Ramos (cell line): ENCODE measurements at regions not wholly inside any gene's neighbourhood (a gene's known extent, or its start where the extent isn't known, plus 50 kb on each side); places are given as distances from the start of the nearest gene placed in this dataset.

Experiments used
- in situ Hi-C: fragments of 300-500 bp; cut with MboI; formaldehyde crosslinking; loops from one replicate; pipeline ENCODE4 v1.14.3; 2022; ENCODE audit warnings: low sequenced_read_pairs; ENCODE audit not compliant: unreplicated experiment

- in situ Hi-C loops = no loop called here
These were observed 80.8 kb upstream of the DRD2 start for GRCh38 chr11:113556036-113556435.

- in situ Hi-C loops = no loop called here
These were observed 79.9 kb upstream of the DRD2 start for GRCh38 chr11:113555071-113555619.

GRCh38 chr11:113554526-113554925, 79.3 kb upstream of the DRD2 start:
- in situ Hi-C loops = no loop called here

GRCh38 chr11:113553915-113554314, 78.7 kb upstream of the DRD2 start:
- in situ Hi-C loops = no loop called here

DNA sequence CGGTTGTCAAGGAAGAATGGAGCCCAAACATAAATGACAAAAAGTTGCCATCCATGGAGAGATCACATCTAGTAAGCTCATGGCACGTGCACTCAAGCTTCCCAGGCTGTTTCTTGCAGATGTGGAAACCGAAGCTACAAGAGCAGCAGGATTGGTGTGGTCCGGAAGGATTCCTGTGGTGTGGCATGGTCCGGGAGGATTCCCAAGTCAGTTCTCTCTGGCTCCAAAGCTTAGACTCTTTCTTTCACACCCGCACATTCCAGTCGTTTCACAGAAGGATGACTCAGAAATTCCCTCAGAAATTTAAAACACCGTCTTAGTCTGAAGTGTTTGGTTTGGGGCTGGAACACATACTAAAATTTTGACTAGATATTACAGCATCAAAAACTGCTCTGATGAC, 78.0 kb upstream of the DRD2 start:
- in situ Hi-C loops = no loop called here

GRCh38 chr11:113552271-113552670, 77.1 kb upstream of the DRD2 start:
- in situ Hi-C loops = no loop called here

DNA sequence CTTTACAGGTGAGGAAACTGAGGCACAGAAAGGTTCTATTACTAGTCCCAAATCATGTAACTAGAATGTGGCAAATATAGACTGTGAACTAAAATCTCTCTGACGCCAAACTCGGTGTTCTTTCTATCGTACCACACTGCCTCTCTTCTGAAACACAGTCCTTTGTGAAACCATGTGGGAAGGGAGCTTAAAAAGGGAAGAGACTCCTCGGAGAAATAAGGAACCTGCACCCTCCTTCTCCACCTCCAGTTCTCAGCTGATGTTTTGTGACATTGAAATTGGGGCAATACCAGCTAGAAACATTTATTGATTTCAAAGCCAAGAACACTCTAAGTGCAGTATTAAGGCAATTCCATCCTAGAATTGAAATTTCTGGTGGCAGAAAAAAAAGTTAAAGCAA, 76.4 kb upstream of the DRD2 start:
- in situ Hi-C loops = no loop called here

- in situ Hi-C loops = no loop called here
These were observed 74.7 kb upstream of the DRD2 start for GRCh38 chr11:113549611-113550578.

- in situ Hi-C loops = no loop called here
These were observed 73.9 kb upstream of the DRD2 start for GRCh38 chr11:113549061-113549460.

DNA sequence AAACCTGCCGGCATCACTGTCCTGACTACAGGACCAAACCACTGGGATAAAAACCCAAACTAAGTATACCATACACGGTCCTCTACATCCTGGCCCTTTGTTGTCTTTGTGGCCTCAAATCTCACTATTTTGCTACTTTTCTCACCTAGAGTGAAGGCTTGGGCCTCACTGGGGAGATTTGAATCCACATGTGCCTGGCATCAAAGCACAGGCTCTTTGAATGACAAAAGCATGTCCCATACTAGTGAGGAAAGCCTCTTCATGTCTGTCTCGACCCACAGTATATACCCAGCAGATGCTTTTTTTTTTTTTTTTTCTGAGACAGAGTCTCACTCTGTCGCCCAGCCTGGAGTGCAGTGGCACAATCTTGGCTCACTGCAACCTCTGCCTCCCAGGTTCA, 72.5 kb upstream of the DRD2 start:
- in situ Hi-C loops = no loop called here

DNA sequence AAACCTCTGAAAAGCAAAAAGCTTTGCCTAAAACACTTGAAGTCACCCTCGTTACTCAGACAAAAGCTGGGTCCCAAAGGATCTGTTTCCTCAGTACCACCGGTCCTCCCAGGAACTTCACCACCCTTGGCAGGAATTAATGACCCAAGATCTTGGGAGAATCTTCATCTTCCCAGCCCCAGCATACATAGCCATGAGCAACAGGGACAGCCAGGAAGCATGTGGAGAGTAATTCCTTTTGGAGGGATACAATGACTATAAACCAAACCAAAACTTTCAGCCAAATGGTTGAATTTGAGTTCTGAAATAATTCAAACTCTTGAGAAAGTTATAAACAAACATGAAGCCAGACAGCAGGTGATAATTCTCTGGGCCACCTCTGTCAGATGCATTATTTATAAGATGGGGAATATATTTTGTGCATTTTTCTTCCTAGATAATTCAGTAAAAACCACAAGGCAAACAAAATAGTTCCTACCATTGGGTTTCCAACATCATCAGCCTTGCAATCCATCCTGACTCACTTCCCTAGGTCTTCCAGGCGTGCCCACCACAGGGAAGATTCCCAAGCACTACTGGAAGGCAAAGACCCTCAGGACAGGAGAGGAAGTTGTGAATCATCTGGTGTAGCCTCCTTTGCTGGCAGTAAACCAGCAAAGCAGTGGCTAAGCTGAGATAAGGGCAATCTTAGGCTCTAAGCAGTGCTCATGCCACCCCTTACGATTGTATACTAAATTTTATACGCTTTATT, 71.7 kb upstream of the DRD2 start:
- in situ Hi-C loops = no loop called here

DNA sequence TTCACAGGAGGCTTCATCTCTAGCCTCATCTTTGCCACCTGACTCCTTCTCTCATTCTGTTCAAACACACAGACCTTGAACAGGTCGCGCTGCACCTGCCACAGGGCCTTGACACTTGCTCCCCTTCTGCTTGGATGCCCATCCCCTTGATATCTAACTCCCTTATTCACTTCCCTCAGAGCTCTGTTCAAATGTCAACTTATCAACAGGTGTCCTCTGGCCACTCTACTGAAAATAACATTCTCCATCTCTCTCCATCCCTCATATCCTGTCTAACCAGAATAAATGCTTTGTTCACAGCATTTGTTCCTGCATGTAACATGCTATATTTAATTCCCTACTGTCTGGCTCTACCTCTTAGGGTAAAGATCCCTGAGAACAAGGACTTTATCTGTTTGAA, 67.2 kb upstream of the DRD2 start:
- in situ Hi-C loops = no loop called here

DNA sequence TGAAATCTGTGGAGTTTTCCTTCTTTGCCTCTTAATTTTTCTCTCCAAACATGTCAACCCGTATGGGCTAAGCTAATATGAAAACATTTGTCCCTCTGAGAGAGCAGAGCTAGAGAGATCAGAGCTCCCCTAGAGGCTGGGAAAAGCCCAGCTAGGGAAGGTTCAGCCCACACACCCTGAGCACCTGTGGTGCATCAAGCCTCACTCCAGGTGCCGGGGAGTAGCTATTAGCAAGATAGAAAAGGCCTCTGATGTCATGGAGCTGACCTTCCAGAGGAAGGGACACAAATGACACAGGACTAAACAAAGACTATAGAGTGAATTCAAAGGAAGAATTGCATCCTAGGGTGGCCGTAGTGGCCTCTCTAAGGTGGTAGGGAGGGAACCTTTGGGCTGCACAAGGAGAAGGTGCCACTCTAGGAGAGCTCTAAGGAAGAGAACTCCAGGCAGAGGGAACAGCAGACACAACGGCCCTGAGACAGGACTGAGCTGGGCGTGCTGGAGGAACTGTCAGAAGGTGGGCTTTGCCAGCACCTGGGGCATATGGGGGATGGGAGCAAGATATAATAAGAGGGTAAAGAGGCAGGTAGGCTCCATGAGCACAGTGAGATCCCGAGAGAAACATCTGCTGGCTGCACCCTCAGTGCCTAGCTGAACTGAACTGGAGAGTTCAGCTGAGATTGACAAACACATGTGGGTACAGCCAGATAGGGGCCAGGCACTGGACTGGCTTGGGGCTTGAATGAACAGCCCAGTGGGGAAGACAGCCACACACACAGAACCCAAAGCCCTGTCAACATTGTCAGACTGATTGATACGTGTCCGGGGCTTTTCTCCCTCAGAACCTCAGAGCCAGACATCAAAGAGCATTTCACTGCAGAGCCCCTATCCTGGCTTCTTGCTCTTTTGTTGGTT, 65.5 kb upstream of the DRD2 start:
- in situ Hi-C loops = no loop called here

GRCh38 chr11:113538451-113539412, 63.5 kb upstream of the DRD2 start:
- in situ Hi-C loops = loop anchor here (10.0 kb wide), 1 partner anchor 234 kb away; no protein-coding TSS in a partner anchor

DNA sequence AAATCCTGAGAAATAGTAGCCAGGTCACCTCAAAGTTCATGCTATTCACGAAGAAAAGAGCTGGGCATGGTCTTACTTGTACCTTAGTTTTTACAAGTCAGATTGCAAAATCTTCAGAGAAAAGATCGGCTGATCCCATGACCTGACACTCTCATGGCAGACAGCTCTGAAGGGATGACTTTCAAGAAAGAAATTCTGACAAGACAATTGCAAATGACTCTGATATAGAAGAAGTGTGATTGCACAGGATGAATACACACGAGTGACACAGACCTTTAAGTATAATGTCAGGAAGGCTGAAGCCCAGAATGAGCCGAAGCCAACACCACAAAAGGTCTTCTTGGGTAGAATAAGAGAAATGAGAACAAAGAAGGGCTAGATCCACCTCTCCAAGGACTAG, 59.4 kb upstream of the DRD2 start:
- in situ Hi-C loops = loop anchor here (10.0 kb wide), 1 partner anchor 230 kb away; no protein-coding TSS in a partner anchor

GRCh38 chr11:113533425-113533698, 58.2 kb upstream of the DRD2 start:
- in situ Hi-C loops = loop anchor here (10.0 kb wide), 1 partner anchor 229 kb away; no protein-coding TSS in a partner anchor

- in situ Hi-C loops = loop anchor here (10.0 kb wide), 1 partner anchor 228 kb away; no protein-coding TSS in a partner anchor
These were observed 57.7 kb upstream of the DRD2 start for GRCh38 chr11:113532697-113533424.
